ENCODE measurements at regions not wholly inside any gene's neighbourhood (a gene's known extent, or its start where the extent isn't known, plus 50 kb on each side); places are given as distances from the start of the nearest gene placed in this dataset.

DNA sequence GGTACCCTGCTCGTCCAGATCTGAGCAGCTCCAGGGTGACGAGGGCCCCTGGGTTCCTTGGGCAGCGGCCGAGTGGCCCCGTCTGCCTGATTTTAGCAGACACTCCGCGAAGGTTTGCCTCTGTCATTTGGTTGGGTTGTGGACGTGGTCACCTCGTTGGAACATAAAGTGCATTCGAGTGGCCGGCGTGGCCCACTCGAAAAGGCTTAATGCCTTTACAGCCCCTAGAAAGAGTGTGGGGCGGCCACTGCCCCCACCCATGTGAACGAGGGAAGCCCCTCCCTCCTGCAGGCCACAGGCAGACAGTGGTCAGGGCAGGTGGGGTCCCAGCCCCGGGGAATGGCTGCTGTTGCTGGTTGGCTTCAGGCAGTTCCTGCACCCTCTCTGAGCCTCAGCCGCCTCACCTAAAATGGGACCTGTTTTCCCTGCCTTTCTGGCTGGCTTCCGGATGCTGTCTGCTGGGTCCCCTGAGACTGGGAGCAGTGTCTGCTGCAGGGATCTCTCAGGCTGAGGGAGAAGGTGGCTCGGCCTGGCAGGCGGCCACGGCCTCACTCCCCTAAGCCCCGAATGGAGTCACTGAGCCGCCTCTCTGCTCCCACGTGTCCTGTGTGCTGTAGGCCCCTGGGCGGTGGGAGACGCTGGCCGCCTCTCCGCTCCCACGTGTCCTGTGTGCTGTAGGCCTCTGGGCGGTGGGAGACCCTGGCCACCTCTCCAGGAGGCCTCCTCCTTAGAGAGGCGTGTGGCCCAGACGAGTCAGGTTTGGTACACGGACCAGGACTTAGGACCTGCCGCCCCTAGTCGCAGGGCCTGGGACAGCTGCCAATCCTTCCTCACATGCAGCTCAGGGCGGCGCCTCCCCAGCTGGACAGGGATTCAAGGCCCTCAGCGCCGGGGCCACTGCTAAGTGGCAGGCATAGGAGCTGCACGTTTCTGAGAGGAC lies 233.0 kb downstream of the ERMARD start:
- no peaks in the 10 kb centered on the region for H3K36me3 ChIP-seq
- H3K27ac ChIP-seq: no peak overlapping the region
- 72 to 85% methylated on average over 24 to 40 of the region's 40 CpGs for WGBS, 2 donors
- TF ChIP-seq POLR2A (IDR thresholded peaks at IDR 0.05) (no peak), EP300 (IDR thresholded peaks at IDR 0.05) (peak in 1 of 4 donors; percentile 45)
- no peaks in the 10 kb centered on the region for H3K27me3 ChIP-seq
- ATAC-seq (ENCODE audit: low FRiP score in 2 of 2) (peak; percentile 19 to 76), DNase-seq (peak; percentile 79 to 83)
- no peaks in the 10 kb centered on the region for H3K9me3 ChIP-seq
- H3K4me1 ChIP-seq: peaks cover 0 to 27% (median 7%) of the 10 kb centered on the region in 4 donors
- no peak overlapping the region for H3K4me3 ChIP-seq

DNA sequence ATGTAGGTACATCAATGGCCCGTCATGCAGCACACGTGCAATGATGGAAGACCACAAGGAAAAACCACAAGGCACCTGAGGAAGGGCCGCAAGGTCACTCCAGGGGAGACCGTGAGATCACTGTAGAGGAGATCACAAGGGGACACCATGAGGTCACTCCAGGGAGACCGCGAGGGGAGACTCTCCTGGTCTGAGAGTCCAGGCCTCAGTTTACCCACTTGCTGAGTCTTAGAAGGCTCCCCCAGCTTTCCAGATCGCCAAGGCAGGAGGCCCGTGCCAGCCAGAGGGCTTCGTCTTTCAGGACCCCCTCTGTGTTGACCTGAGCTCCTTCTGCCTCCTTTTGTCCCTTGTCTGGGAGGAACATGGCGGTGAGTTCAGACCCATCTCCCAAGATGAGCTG lies 232.2 kb downstream of the ERMARD start:
- Histone ChIP-seq H3K4me1 (peaks cover 0 to 27% (median 9%) of the 10 kb centered on the region in 4 donors), H3K4me3 (no peak overlapping the region), H3K27ac (no peak overlapping the region), H3K27me3 (no peaks in the 10 kb centered on the region), H3K36me3 (no peaks in the 10 kb centered on the region), H3K9me3 (no peaks in the 10 kb centered on the region)
- TF ChIP-seq, protein P1, sequence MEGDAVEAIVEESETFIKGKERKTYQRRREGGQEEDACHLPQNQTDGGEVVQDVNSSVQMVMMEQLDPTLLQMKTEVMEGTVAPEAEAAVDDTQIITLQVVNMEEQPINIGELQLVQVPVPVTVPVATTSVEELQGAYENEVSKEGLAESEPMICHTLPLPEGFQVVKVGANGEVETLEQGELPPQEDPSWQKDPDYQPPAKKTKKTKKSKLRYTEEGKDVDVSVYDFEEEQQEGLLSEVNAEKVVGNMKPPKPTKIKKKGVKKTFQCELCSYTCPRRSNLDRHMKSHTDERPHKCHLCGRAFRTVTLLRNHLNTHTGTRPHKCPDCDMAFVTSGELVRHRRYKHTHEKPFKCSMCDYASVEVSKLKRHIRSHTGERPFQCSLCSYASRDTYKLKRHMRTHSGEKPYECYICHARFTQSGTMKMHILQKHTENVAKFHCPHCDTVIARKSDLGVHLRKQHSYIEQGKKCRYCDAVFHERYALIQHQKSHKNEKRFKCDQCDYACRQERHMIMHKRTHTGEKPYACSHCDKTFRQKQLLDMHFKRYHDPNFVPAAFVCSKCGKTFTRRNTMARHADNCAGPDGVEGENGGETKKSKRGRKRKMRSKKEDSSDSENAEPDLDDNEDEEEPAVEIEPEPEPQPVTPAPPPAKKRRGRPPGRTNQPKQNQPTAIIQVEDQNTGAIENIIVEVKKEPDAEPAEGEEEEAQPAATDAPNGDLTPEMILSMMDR (IDR thresholded peaks at IDR 0.05): no peak
- no peak for TF ChIP-seq POLR2AphosphoS5 (IDR thresholded peaks at IDR 0.05)
- TF ChIP-seq EP300 (IDR thresholded peaks at IDR 0.05): no peak
- TF ChIP-seq POLR2A (IDR thresholded peaks at IDR 0.05): no peak
- DNase-seq: no peak
- no peak for ATAC-seq (ENCODE audit: low FRiP score in 2 of 2)
- 72 to 98% methylated on average over 9 to 10 of the region's 10 CpGs for WGBS, 2 donors

DNA sequence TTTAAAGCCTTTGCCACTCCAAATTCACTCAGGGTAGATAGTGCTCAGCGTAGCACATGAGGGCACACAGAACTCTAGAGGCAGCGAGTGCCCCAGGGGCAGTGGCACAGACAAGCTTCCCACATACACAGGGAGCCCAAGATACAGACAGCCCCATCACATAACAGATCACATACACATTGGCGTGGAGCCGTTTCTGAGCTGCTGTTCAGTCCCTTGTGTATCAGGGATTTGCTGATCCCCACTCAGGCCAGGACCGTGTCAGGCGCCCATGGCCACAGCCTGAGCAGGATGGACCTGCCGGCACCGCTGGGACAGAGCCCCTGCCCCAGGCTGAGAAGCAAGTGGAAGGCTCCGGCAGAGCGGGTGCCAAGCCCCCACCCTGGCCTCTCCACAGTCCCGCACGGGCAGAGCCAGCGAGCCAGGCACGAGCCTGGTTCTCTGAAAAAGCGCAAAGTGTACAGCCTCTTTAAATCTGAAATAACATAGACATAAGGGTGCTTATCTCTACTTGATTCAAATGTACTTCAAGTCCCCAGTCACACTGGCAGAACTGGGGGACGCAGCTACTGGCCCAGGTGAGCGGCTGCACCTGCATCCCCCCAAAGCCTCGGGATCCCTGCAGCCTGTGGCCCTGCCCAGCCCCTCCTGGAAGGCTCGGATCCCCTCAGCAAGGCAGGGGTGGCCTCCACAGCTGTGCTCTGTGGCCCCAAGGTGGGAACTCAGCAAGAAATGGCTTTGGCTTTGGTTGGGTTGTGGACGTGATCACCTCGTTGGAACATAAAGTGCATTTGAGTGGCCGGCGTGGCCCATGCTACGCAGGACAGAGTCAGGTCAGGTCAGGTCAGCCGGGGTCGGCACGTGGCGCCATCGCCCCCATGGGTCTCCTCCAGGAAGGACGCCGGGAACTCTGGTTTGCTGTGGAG lies 231.3 kb downstream of the ERMARD start:
- DNase-seq (peak in 1 of 2 donors; percentile 80), ATAC-seq (ENCODE audit: low FRiP score in 2 of 2) (no peak)
- TF ChIP-seq EP300 (IDR thresholded peaks at IDR 0.05) (no peak), POLR2AphosphoS5 (IDR thresholded peaks at IDR 0.05) (no peak), POLR2A (IDR thresholded peaks at IDR 0.05) (no peak)
- TF ChIP-seq, protein P1 (IDR thresholded peaks at IDR 0.05): no peak
- H3K27ac ChIP-seq: no peak overlapping the region
- H3K4me1 ChIP-seq: peaks cover 8 to 36% (median 17%) of the 10 kb centered on the region in 4 donors
- H3K9me3 ChIP-seq: no peaks in the 10 kb centered on the region
- H3K36me3 ChIP-seq: no peaks in the 10 kb centered on the region
- no peak overlapping the region for H3K4me3 ChIP-seq
- H3K27me3 ChIP-seq: no peaks in the 10 kb centered on the region
- 74 to 77% methylated on average over 14 to 25 of the region's 31 CpGs for WGBS, 2 donors

DNA sequence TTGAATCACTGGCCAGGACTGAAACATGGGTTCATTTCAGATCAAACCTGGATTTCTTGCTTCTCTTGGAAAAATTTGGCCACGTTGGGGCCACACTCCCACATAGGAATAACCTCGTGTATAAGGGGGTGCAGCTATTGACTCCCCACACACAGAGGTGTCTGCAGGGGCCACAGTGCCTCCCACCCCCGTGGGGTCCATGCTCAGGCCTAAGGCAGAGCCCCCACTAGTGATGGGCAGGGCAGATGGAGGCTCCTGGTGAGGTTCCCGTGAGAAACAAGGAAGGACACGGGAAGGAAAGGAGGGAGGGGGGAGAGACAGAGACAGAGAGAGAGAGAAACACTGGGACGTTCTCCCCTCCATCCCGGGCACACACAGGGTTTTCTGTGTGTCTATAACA lies 230.5 kb downstream of the ERMARD start:
- no peak for DNase-seq
- no peak overlapping the region for H3K4me3 ChIP-seq
- no peak for ATAC-seq (ENCODE audit: low FRiP score in 2 of 2)
- H3K27me3 ChIP-seq: no peaks in the 10 kb centered on the region
- H3K27ac ChIP-seq: no peak overlapping the region
- H3K4me1 ChIP-seq: peaks cover 14 to 43% (median 20%) of the 10 kb centered on the region in 4 donors
- H3K36me3 ChIP-seq: no peaks in the 10 kb centered on the region
- H3K9me3 ChIP-seq: no peaks in the 10 kb centered on the region
- WGBS, 2 donors: 80 to 85% methylated on average over 6 to 7 of the region's 7 CpGs
- TF ChIP-seq, protein P1 (IDR thresholded peaks at IDR 0.05): no peak
- TF ChIP-seq POLR2A (IDR thresholded peaks at IDR 0.05) (no peak), POLR2AphosphoS5 (IDR thresholded peaks at IDR 0.05) (no peak), EP300 (IDR thresholded peaks at IDR 0.05) (no peak)

DNA sequence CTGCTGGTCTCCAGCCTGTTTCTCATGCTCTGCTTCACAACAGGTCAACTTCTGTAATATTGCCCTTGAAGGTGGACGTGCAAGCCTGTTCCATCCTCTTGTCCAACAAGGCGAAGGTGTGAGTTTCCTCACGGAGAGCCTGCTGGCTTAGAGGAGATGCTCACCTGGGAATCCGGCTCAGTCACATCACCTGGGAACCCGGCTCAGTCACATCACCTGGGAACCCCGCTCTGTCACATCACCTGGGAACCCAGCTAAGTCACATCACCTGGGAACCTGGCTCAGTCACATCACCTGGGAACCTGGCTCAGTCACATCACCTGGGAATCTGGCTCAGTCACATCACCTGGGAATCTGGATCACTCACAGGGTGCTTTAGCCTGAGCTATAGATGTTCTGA lies 230.1 kb downstream of the ERMARD start:
- no peak for ATAC-seq (ENCODE audit: low FRiP score in 2 of 2)

More for the DNA sequence above, 230.1 kb downstream of the ERMARD start:
- no peak overlapping the region for H3K27ac ChIP-seq
- no peak overlapping the region for H3K4me3 ChIP-seq
- DNase-seq: no peak
- no peaks in the 10 kb centered on the region for H3K27me3 ChIP-seq
- H3K9me3 ChIP-seq: no peaks in the 10 kb centered on the region
- 88 to 93% methylated on average over 2 to 6 of the region's 6 CpGs for WGBS, 2 donors
- TF ChIP-seq EP300 (IDR thresholded peaks at IDR 0.05) (no peak), POLR2A (IDR thresholded peaks at IDR 0.05) (no peak), POLR2AphosphoS5 (IDR thresholded peaks at IDR 0.05) (no peak)
- TF ChIP-seq, protein P1 (IDR thresholded peaks at IDR 0.05): no peak
- no peaks in the 10 kb centered on the region for H3K36me3 ChIP-seq
- H3K4me1 ChIP-seq: peaks cover 14 to 47% (median 20%) of the 10 kb centered on the region in 4 donors

Measured in upper lobe of left lung (tissue), 6 donors.